ENCODE measurements at regions not wholly inside any gene's neighbourhood (a gene's known extent, or its start where the extent isn't known, plus 50 kb on each side); places are given as distances from the start of the nearest gene placed in this dataset.

- CTCF ChIA-PET: no interaction called here
Measured at GRCh38 chr10:118161461-118162246, 114.9 kb upstream of the RAB11FIP2 start.

GRCh38 chr10:118153287-118153686 lies 106.5 kb upstream of the RAB11FIP2 start:
- no peak for DNase-seq
- no peaks in the 10 kb centered on the region for H3K27me3 Mint-ChIP-seq
- no peak overlapping the region for H3K27ac Mint-ChIP-seq
- no peaks in the 10 kb centered on the region for H3K9me3 Mint-ChIP-seq (ENCODE audit: low read depth)
- H3K4me1 Mint-ChIP-seq: no peaks in the 10 kb centered on the region
- no peak for ATAC-seq
- no peak overlapping the region for H3K4me3 Mint-ChIP-seq
- CTCF ChIA-PET: no interaction called here
- H3K36me3 Mint-ChIP-seq: no peaks in the 10 kb centered on the region

More at GRCh38 chr10:118161461-118162246, 114.9 kb upstream of the RAB11FIP2 start:
- Mint-ChIP-seq H3K9me3 (ENCODE audit: low read depth) (no peaks in the 10 kb centered on the region), H3K4me1 (no peaks in the 10 kb centered on the region), H3K36me3 (no peaks in the 10 kb centered on the region), H3K27me3 (no peaks in the 10 kb centered on the region), H3K27ac (no peak overlapping the region), H3K4me3 (no peak overlapping the region)
- no peak for ATAC-seq
- no peak for DNase-seq

GRCh38 chr10:118151461-118151860 lies 104.7 kb upstream of the RAB11FIP2 start:
- no peak for DNase-seq
- ATAC-seq: no peak
- Mint-ChIP-seq H3K36me3 (no peaks in the 10 kb centered on the region), H3K4me3 (no peak overlapping the region), H3K27me3 (peaks cover 3% of the 10 kb centered on the region), H3K27ac (no peak overlapping the region), H3K9me3 (ENCODE audit: low read depth) (no peaks in the 10 kb centered on the region), H3K4me1 (no peaks in the 10 kb centered on the region)
- CTCF ChIA-PET: no interaction called here

GRCh38 chr10:118148247-118148646 lies 101.5 kb upstream of the RAB11FIP2 start:
- CTCF ChIA-PET: no interaction called here

GRCh38 chr10:118145256-118145655 lies 98.5 kb upstream of the RAB11FIP2 start:
- no peaks in the 10 kb centered on the region for H3K9me3 Mint-ChIP-seq (ENCODE audit: low read depth)
- no peak for DNase-seq
- H3K4me3 Mint-ChIP-seq: no peak overlapping the region
- CTCF ChIA-PET: no interaction called here
- H3K27ac Mint-ChIP-seq: no peak overlapping the region
- H3K4me1 Mint-ChIP-seq: no peaks in the 10 kb centered on the region
- H3K27me3 Mint-ChIP-seq: peaks cover 3% of the 10 kb centered on the region
- no peaks in the 10 kb centered on the region for H3K36me3 Mint-ChIP-seq
- no peak for ATAC-seq

More at GRCh38 chr10:118148247-118148646, 101.5 kb upstream of the RAB11FIP2 start:
- Mint-ChIP-seq H3K4me3 (no peak overlapping the region), H3K27me3 (peaks cover 3% of the 10 kb centered on the region), H3K9me3 (ENCODE audit: low read depth) (no peaks in the 10 kb centered on the region), H3K36me3 (no peaks in the 10 kb centered on the region), H3K4me1 (no peaks in the 10 kb centered on the region), H3K27ac (no peak overlapping the region)
- DNase-seq (no peak), ATAC-seq (no peak)

GRCh38 chr10:118141471-118141870 lies 94.7 kb upstream of the RAB11FIP2 start:
- DNase-seq (no peak), ATAC-seq (no peak)
- CTCF ChIA-PET: no interaction called here
- H3K27ac Mint-ChIP-seq: no peak overlapping the region
- H3K4me1 Mint-ChIP-seq: no peaks in the 10 kb centered on the region
- no peak overlapping the region for H3K4me3 Mint-ChIP-seq
- no peaks in the 10 kb centered on the region for H3K36me3 Mint-ChIP-seq
- no peaks in the 10 kb centered on the region for H3K27me3 Mint-ChIP-seq
- no peaks in the 10 kb centered on the region for H3K9me3 Mint-ChIP-seq (ENCODE audit: low read depth)

GRCh38 chr10:118139321-118139720 lies 92.6 kb upstream of the RAB11FIP2 start:
- H3K4me1 Mint-ChIP-seq: no peaks in the 10 kb centered on the region
- H3K9me3 Mint-ChIP-seq (ENCODE audit: low read depth): no peaks in the 10 kb centered on the region
- no peak overlapping the region for H3K4me3 Mint-ChIP-seq
- CTCF ChIA-PET: no interaction called here
- H3K27me3 Mint-ChIP-seq: no peaks in the 10 kb centered on the region
- H3K36me3 Mint-ChIP-seq: no peaks in the 10 kb centered on the region
- ATAC-seq (no peak), DNase-seq (no peak)
- H3K27ac Mint-ChIP-seq: no peak overlapping the region

GRCh38 chr10:118128675-118129074 lies 81.9 kb upstream of the RAB11FIP2 start:
- no peak overlapping the region for H3K4me3 Mint-ChIP-seq
- CTCF ChIA-PET: no interaction called here
- no peaks in the 10 kb centered on the region for H3K36me3 Mint-ChIP-seq

GRCh38 chr10:118118716-118119115 lies 72.0 kb upstream of the RAB11FIP2 start:
- Mint-ChIP-seq H3K4me3 (no peak overlapping the region), H3K9me3 (ENCODE audit: low read depth) (no peaks in the 10 kb centered on the region), H3K27ac (no peak overlapping the region), H3K4me1 (peaks cover 2% of the 10 kb centered on the region), H3K36me3 (no peaks in the 10 kb centered on the region), H3K27me3 (peaks cover 9% of the 10 kb centered on the region)
- CTCF ChIA-PET: no interaction called here
- ATAC-seq (no peak), DNase-seq (no peak)

More at GRCh38 chr10:118128675-118129074, 81.9 kb upstream of the RAB11FIP2 start:
- Mint-ChIP-seq H3K4me1 (no peaks in the 10 kb centered on the region), H3K9me3 (ENCODE audit: low read depth) (peaks cover 5% of the 10 kb centered on the region), H3K27ac (no peak overlapping the region), H3K27me3 (peaks cover 8% of the 10 kb centered on the region)
- ATAC-seq: no peak
- DNase-seq: no peak

GRCh38 chr10:118116715-118117449 lies 70.1 kb upstream of the RAB11FIP2 start:
- no peaks in the 10 kb centered on the region for H3K36me3 Mint-ChIP-seq
- DNase-seq (no peak), ATAC-seq (no peak)
- peaks cover 9% of the 10 kb centered on the region for H3K27me3 Mint-ChIP-seq
- peaks cover 2% of the 10 kb centered on the region for H3K4me1 Mint-ChIP-seq
- no peak overlapping the region for H3K27ac Mint-ChIP-seq
- H3K4me3 Mint-ChIP-seq: no peak overlapping the region
- H3K9me3 Mint-ChIP-seq (ENCODE audit: low read depth): no peaks in the 10 kb centered on the region
- CTCF ChIA-PET: no interaction called here

- no peaks in the 10 kb centered on the region for H3K36me3 Mint-ChIP-seq
- H3K4me1 Mint-ChIP-seq: peaks cover 2% of the 10 kb centered on the region
- no peak for DNase-seq
- no peaks in the 10 kb centered on the region for H3K9me3 Mint-ChIP-seq (ENCODE audit: low read depth)
- CTCF ChIA-PET: no interaction called here
- H3K27me3 Mint-ChIP-seq: peaks cover 9% of the 10 kb centered on the region
- ATAC-seq: no peak
- no peak overlapping the region for H3K4me3 Mint-ChIP-seq
- no peak overlapping the region for H3K27ac Mint-ChIP-seq
Measured at GRCh38 chr10:118116362-118116714, 69.6 kb upstream of the RAB11FIP2 start.

GRCh38 chr10:118115701-118116100 lies 69.0 kb upstream of the RAB11FIP2 start:
- no peak overlapping the region for H3K27ac Mint-ChIP-seq
- CTCF ChIA-PET: no interaction called here
- H3K4me3 Mint-ChIP-seq: no peak overlapping the region
- no peak for DNase-seq
- peaks cover 9% of the 10 kb centered on the region for H3K27me3 Mint-ChIP-seq
- peaks cover 4% of the 10 kb centered on the region for H3K4me1 Mint-ChIP-seq
- no peaks in the 10 kb centered on the region for H3K9me3 Mint-ChIP-seq (ENCODE audit: low read depth)
- no peak for ATAC-seq
- H3K36me3 Mint-ChIP-seq: no peaks in the 10 kb centered on the region

GRCh38 chr10:118114992-118115391 lies 68.3 kb upstream of the RAB11FIP2 start:
- peaks cover 3% of the 10 kb centered on the region for H3K27me3 Mint-ChIP-seq
- ATAC-seq: no peak
- no peak overlapping the region for H3K4me3 Mint-ChIP-seq
- no peaks in the 10 kb centered on the region for H3K9me3 Mint-ChIP-seq (ENCODE audit: low read depth)
- DNase-seq: no peak
- no peak overlapping the region for H3K27ac Mint-ChIP-seq
- CTCF ChIA-PET: no interaction called here
- H3K36me3 Mint-ChIP-seq: no peaks in the 10 kb centered on the region
- peaks cover 6% of the 10 kb centered on the region for H3K4me1 Mint-ChIP-seq

- Mint-ChIP-seq H3K36me3 (no peaks in the 10 kb centered on the region), H3K4me1 (peaks cover 6% of the 10 kb centered on the region), H3K27ac (no peak overlapping the region), H3K27me3 (peaks cover 5% of the 10 kb centered on the region), H3K4me3 (no peak overlapping the region), H3K9me3 (ENCODE audit: low read depth) (no peaks in the 10 kb centered on the region)
- ATAC-seq (no peak), DNase-seq (no peak)
- CTCF ChIA-PET: no interaction called here
Measured at GRCh38 chr10:118112543-118113125, 65.9 kb upstream of the RAB11FIP2 start.
